ENCODE measurements at regions not wholly inside any gene's neighbourhood (a gene's known extent, or its start where the extent isn't known, plus 50 kb on each side); places are given as distances from the start of the nearest gene placed in this dataset.

GRCh38 chr1:39116860-39117728, 87.4 kb upstream of the MACF1 start:
- peaks cover 62% of the 10 kb centered on the region for H3K4me1 ChIP-seq
- no peaks in the 10 kb centered on the region for H3K27me3 ChIP-seq
- DNase-seq (ENCODE audit: low spot score in 2 of 2) = no peak
- WGBS = 48% methylated on average over 3 of the region's 3 CpGs
- H3K9me3 ChIP-seq = no peaks in the 10 kb centered on the region
- no peak overlapping the region for H3K4me3 ChIP-seq
- no peaks in the 10 kb centered on the region for H3K36me3 ChIP-seq
- TF ChIP-seq POLR2AphosphoS5 (IDR thresholded peaks at IDR 0.05) (no peak), POLR2A (IDR thresholded peaks at IDR 0.05) (no peak), EP300 (IDR thresholded peaks at IDR 0.05) (no peak)
- TF ChIP-seq, protein P1, sequence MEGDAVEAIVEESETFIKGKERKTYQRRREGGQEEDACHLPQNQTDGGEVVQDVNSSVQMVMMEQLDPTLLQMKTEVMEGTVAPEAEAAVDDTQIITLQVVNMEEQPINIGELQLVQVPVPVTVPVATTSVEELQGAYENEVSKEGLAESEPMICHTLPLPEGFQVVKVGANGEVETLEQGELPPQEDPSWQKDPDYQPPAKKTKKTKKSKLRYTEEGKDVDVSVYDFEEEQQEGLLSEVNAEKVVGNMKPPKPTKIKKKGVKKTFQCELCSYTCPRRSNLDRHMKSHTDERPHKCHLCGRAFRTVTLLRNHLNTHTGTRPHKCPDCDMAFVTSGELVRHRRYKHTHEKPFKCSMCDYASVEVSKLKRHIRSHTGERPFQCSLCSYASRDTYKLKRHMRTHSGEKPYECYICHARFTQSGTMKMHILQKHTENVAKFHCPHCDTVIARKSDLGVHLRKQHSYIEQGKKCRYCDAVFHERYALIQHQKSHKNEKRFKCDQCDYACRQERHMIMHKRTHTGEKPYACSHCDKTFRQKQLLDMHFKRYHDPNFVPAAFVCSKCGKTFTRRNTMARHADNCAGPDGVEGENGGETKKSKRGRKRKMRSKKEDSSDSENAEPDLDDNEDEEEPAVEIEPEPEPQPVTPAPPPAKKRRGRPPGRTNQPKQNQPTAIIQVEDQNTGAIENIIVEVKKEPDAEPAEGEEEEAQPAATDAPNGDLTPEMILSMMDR (IDR thresholded peaks at IDR 0.05) = no peak
- H3K27ac ChIP-seq = peak overlapping the region; percentile 18

DNA sequence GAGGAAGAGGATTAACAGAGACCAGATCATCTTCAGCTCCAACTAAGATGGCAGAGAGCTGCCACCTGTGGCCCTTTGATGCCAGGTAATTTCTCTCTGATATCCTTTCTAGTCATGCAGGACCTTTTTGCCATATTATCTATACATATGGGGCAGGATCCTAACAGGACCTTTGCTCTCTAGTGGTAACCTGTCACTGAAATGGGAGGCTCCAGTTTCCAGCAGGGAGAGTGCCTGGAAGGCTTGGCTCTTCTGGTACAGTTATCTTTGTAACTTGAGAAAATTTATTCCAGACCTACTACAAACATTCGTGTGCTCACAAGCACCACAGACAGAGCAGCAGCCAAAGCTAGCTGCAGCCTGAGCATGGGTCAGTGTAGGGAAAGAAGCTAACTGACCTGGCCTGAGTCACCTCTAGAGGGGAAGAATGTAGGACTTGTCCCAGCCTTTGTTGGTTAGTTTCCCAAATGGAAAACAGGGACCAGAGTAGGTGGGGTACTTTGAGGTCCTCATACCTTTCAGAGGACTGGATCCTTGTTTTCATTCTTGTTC, 86.5 kb upstream of the MACF1 start:
- WGBS = 31% methylated on average over 1 of the region's 1 CpG
- Histone ChIP-seq H3K4me1 (peaks cover 63% of the 10 kb centered on the region), H3K27ac (peak overlapping the region; percentile 18)

GRCh38 chr1:39122056-39122455, 82.4 kb upstream of the MACF1 start:
- TF ChIP-seq EP300 (IDR thresholded peaks at IDR 0.05) = no peak
- no peak for TF ChIP-seq POLR2A (IDR thresholded peaks at IDR 0.05)
- TF ChIP-seq, protein P1 (IDR thresholded peaks at IDR 0.05) = no peak
- TF ChIP-seq POLR2AphosphoS5 (IDR thresholded peaks at IDR 0.05) = no peak
- Histone ChIP-seq H3K4me3 (no peak overlapping the region), H3K9me3 (no peaks in the 10 kb centered on the region), H3K4me1 (peaks cover 57% of the 10 kb centered on the region), H3K27me3 (no peaks in the 10 kb centered on the region), H3K36me3 (peaks cover 9% of the 10 kb centered on the region), H3K27ac (no peak overlapping the region)
- no peak for DNase-seq (ENCODE audit: low spot score in 2 of 2)
- 98% methylated on average over 6 of the region's 6 CpGs for WGBS

More for the DNA sequence above, 86.5 kb upstream of the MACF1 start:
- Histone ChIP-seq H3K27me3 (no peaks in the 10 kb centered on the region), H3K36me3 (peaks cover 3% of the 10 kb centered on the region), H3K9me3 (no peaks in the 10 kb centered on the region), H3K4me3 (no peak overlapping the region)
- no peak for DNase-seq (ENCODE audit: low spot score in 2 of 2)
- TF ChIP-seq, protein P1 (IDR thresholded peaks at IDR 0.05) = no peak
- no peak for TF ChIP-seq POLR2AphosphoS5 (IDR thresholded peaks at IDR 0.05)
- TF ChIP-seq POLR2A (IDR thresholded peaks at IDR 0.05) = no peak
- no peak for TF ChIP-seq EP300 (IDR thresholded peaks at IDR 0.05)

DNA sequence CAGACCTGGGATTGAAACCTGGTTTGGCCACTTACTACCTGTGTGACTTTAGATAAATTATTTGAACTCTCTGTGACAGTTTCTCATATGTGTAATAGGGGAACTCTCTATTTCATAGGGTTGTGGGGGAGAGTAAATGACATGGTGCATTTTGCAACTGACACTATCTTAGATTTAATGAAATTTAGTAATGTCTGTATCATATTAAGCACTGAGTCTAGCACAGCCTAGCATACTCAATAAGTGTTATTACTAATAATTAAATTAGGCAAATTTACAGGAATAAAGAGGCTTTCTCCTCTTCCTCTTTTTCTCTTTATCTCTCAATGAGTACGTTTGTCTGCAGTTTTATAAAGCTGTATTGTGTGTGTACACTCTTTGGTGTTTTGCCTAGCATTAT, 80.2 kb upstream of the MACF1 start:
- Histone ChIP-seq H3K9me3 (no peaks in the 10 kb centered on the region), H3K4me1 (peaks cover 59% of the 10 kb centered on the region), H3K27ac (peak overlapping the region; percentile 63), H3K4me3 (no peak overlapping the region), H3K36me3 (peaks cover 9% of the 10 kb centered on the region), H3K27me3 (no peaks in the 10 kb centered on the region)
- WGBS = 49% methylated on average over 1 of the region's 1 CpG
- TF ChIP-seq POLR2A (IDR thresholded peaks at IDR 0.05) = no peak
- TF ChIP-seq, protein P1 (IDR thresholded peaks at IDR 0.05) = no peak
- TF ChIP-seq POLR2AphosphoS5 (IDR thresholded peaks at IDR 0.05) = no peak
- TF ChIP-seq EP300 (IDR thresholded peaks at IDR 0.05) = no peak
- DNase-seq (ENCODE audit: low spot score in 2 of 2) = no peak

- Histone ChIP-seq H3K4me1 (peaks cover 87% of the 10 kb centered on the region), H3K36me3 (peaks cover 7% of the 10 kb centered on the region), H3K4me3 (no peak overlapping the region), H3K9me3 (no peaks in the 10 kb centered on the region), H3K27me3 (no peaks in the 10 kb centered on the region), H3K27ac (peak overlapping the region; percentile 89)
- TF ChIP-seq, protein P1 (IDR thresholded peaks at IDR 0.05) = no peak
- TF ChIP-seq EP300 (IDR thresholded peaks at IDR 0.05) (no peak), POLR2A (IDR thresholded peaks at IDR 0.05) (no peak), POLR2AphosphoS5 (IDR thresholded peaks at IDR 0.05) (no peak)
- no peak for DNase-seq (ENCODE audit: low spot score in 2 of 2)
Measured at GRCh38 chr1:39127513-39127912, 77.0 kb upstream of the MACF1 start.
